Right atrium auricular region (tissue), 2 donors: ENCODE measurements at regions not wholly inside any gene's neighbourhood (a gene's known extent, or its start where the extent isn't known, plus 50 kb on each side); places are given as distances from the start of the nearest gene placed in this dataset.

ENCODE experiments used
- DNase-seq: peaks from one replicate; pipeline ENCODE4 v3.0.0-alpha.2; 2019; ENCODE audit warnings: low spot score
- H3K27ac ChIP-seq, 2 donors: fragments of 200-600 bp; sonication (generic); 1 replicate in 1 of 2; 2 replicates in 1 of 2; pipeline ENCODE4 v1.5.1; 2016 to 2019
- H3K27me3 ChIP-seq, 2 donors: fragments of 200-600 bp; sonication (generic); one replicate each; pipeline versions ENCODE4 v1.5.1 to v1.6.0; 2017 to 2019
- H3K36me3 ChIP-seq: fragments of 200-600 bp; sonication (generic); one replicate; pipeline ENCODE4 v1.5.1; 2016
- H3K4me1 ChIP-seq, 2 donors: fragments of 200-600 bp; sonication (generic); one replicate each; pipeline versions ENCODE4 v1.5.1 to v1.6.0; 2017 to 2019
- H3K4me3 ChIP-seq, 2 donors: fragments of 200-600 bp; sonication (generic); 1 replicate in 1 of 2; 2 replicates in 1 of 2; pipeline ENCODE4 v1.5.1; 2017 to 2019; ENCODE audit warnings: mild to moderate bottlenecking in 1 of 2, moderate library complexity in 1 of 2
- H3K9me3 ChIP-seq, 2 donors: fragments of 200-600 bp; sonication (generic); one replicate each; pipeline ENCODE4 v1.5.1; 2019
- CTCF ChIP-seq, 2 donors: fragments of 200-600 bp; sonication (generic); IDR thresholded peaks; one replicate each; pipeline ENCODE4 v1.5.1; 2019; ENCODE audit warnings: antibody characterized with exemption in 2 of 2

- no peaks in the 10 kb centered on the region for H3K27me3 ChIP-seq
- no peak for TF ChIP-seq CTCF (IDR thresholded peaks at IDR 0.05)
- H3K27ac ChIP-seq: no peak overlapping the region
- peak; percentile 42 for DNase-seq
- H3K9me3 ChIP-seq: no peaks in the 10 kb centered on the region
- H3K4me1 ChIP-seq: no peaks in the 10 kb centered on the region
- H3K4me3 ChIP-seq: no peak overlapping the region
- H3K36me3 ChIP-seq: no peaks in the 10 kb centered on the region
These were observed 84.3 kb upstream of the SHISAL1 start for GRCh38 chr22:44396727-44397722.

GRCh38 chr22:44396021-44396726 is 83.4 kb upstream of the SHISAL1 start:
- H3K27me3 ChIP-seq: no peaks in the 10 kb centered on the region
- no peaks in the 10 kb centered on the region for H3K36me3 ChIP-seq
- no peaks in the 10 kb centered on the region for H3K4me1 ChIP-seq
- TF ChIP-seq CTCF (IDR thresholded peaks at IDR 0.05): no peak
- H3K27ac ChIP-seq: no peak overlapping the region
- no peaks in the 10 kb centered on the region for H3K9me3 ChIP-seq
- no peak overlapping the region for H3K4me3 ChIP-seq
- DNase-seq: peak; percentile 9

- H3K9me3 ChIP-seq: no peaks in the 10 kb centered on the region
- no peak overlapping the region for H3K27ac ChIP-seq
- H3K4me3 ChIP-seq: no peak overlapping the region
- peak; percentile 44 for DNase-seq
- H3K4me1 ChIP-seq: no peaks in the 10 kb centered on the region
- TF ChIP-seq CTCF (IDR thresholded peaks at IDR 0.05): no peak
- H3K27me3 ChIP-seq: no peaks in the 10 kb centered on the region
- H3K36me3 ChIP-seq: no peaks in the 10 kb centered on the region
These were observed 82.6 kb upstream of the SHISAL1 start for GRCh38 chr22:44395118-44396005.

- Histone ChIP-seq H3K27ac (no peak overlapping the region), H3K4me1 (no peaks in the 10 kb centered on the region), H3K4me3 (no peak overlapping the region), H3K36me3 (no peaks in the 10 kb centered on the region), H3K9me3 (no peaks in the 10 kb centered on the region), H3K27me3 (no peaks in the 10 kb centered on the region)
- no peak for DNase-seq
- TF ChIP-seq CTCF (IDR thresholded peaks at IDR 0.05): no peak
These were observed 81.7 kb upstream of the SHISAL1 start for GRCh38 chr22:44394246-44395117.

- H3K36me3 ChIP-seq: no peaks in the 10 kb centered on the region
- H3K27me3 ChIP-seq: no peaks in the 10 kb centered on the region
- no peaks in the 10 kb centered on the region for H3K4me1 ChIP-seq
- no peaks in the 10 kb centered on the region for H3K9me3 ChIP-seq
- H3K27ac ChIP-seq: no peak overlapping the region
- H3K4me3 ChIP-seq: no peak overlapping the region
- no peak for TF ChIP-seq CTCF (IDR thresholded peaks at IDR 0.05)
- DNase-seq: no peak
These were observed 80.3 kb upstream of the SHISAL1 start for GRCh38 chr22:44393066-44393465.
